GM12878 (cell line): ENCODE measurements at regions not wholly inside any gene's neighbourhood (a gene's known extent, or its start where the extent isn't known, plus 50 kb on each side); places are given as distances from the start of the nearest gene placed in this dataset.

Source experiments
- ATAC-seq: fragments of 200-7000 bp; cut with Tn5 transposase; 3 replicates; pipeline ENCODE4 v1.9.1; 2020; ENCODE audit warnings: mild to moderate bottlenecking, moderate library complexity
- BruUV-seq: library from RNA; stranded (reverse); fragments of 400-500 nt; replicated peaks from 2 replicates; lab custom pipeline; 2021; lab: Mats Ljungman, UMichigan
- CTCF ChIA-PET: fragments of 300-600 bp; sonication (Branson Sonifier 250); formaldehyde crosslinking; extraction: SDS; loops from one replicate; lab custom pipeline; 2021; ENCODE audit warnings: inconsistent platforms; lab: Yijun Ruan, JAX
- POLR2A ChIA-PET: fragments of 350-600 bp; formaldehyde crosslinking; extraction: SDS; loops from one replicate; lab custom pipeline; 2021; ENCODE audit warnings: inconsistent platforms; lab: Charles Lee
- RAD21 ChIA-PET: fragments of 300-600 bp; sonication (Branson Sonifier 250); formaldehyde crosslinking; loops from one replicate; lab custom pipeline; 2023; ENCODE audit warnings: antibody characterized with exemption; ENCODE audit not compliant: unreplicated experiment; lab: Charles Lee
- SMC1A ChIA-PET: fragments of 300-600 bp; sonication (Branson Sonifier 250); formaldehyde crosslinking; loops from one replicate; lab custom pipeline; 2023; ENCODE audit not compliant: unreplicated experiment, uncharacterized antibody; lab: Charles Lee
- DNase-seq: peaks from one replicate; pipeline ENCODE4 v3.0.0-alpha.2; 2011; ENCODE audit warnings: low read depth, low spot score
- FAIRE-seq: peaks from 3 replicates; lab custom pipeline; 2011; peaks lifted over from hg19 to GRCh38; lab: Jason Lieb, UNC
- H2AFZ ChIP-seq: 2 replicates; pipeline ENCODE4 v1.6.0; 2011; ENCODE audit warnings: low read depth, low read length, control low read depth; ENCODE audit not compliant: control insufficient read depth
- H3K27ac ChIP-seq: 2 replicates; pipeline ENCODE4 v1.5.1; 2011; ENCODE audit warnings: control low read depth; ENCODE audit not compliant: control insufficient read depth, insufficient read depth
- H3K27me3 ChIP-seq, 2 experiments: replicated peaks in 1 of 2; 2 replicates each; pipeline versions ENCODE4 v1.6.0 to v1.6.1; 2011; ENCODE audit warnings: low read length in 1 of 2; ENCODE audit not compliant: control insufficient read depth in 2 of 2, insufficient read depth in 2 of 2
- H3K36me3 ChIP-seq, 2 experiments: 2 replicates each; pipeline ENCODE4 v1.5.1; 2011; ENCODE audit warnings: low read length in 1 of 2; ENCODE audit not compliant: control insufficient read depth in 2 of 2, insufficient read depth in 2 of 2
- H3K4me1 ChIP-seq: 2 replicates; pipeline ENCODE4 v1.6.1; 2011; ENCODE audit warnings: mild to moderate bottlenecking, low read length, moderate library complexity, mixed read lengths; ENCODE audit not compliant: control insufficient read depth, insufficient read depth
- H3K4me2 ChIP-seq: 2 replicates; pipeline ENCODE4 v1.6.0; 2011; ENCODE audit warnings: control low read depth; ENCODE audit not compliant: control insufficient read depth, insufficient read depth
- H3K4me3 ChIP-seq: fragments of 200-600 bp; sonication (generic); 2 replicates; pipeline ENCODE4 v1.5.1; 2016
- H3K79me2 ChIP-seq: 2 replicates; pipeline ENCODE4 v1.6.0; 2011; ENCODE audit warnings: low read length; ENCODE audit not compliant: control insufficient read depth, insufficient read depth
- H3K9ac ChIP-seq: 2 replicates; pipeline ENCODE4 v1.8.0; 2011; ENCODE audit warnings: low read length, control low read depth, mixed read lengths; ENCODE audit not compliant: control insufficient read depth, insufficient read depth
- H3K9me3 ChIP-seq: replicated peaks from 3 replicates; pipeline ENCODE4 v1.5.1; 2011; ENCODE audit warnings: mild to moderate bottlenecking, low read length; ENCODE audit not compliant: control insufficient read depth, insufficient read depth
- H4K20me1 ChIP-seq: 2 replicates; pipeline ENCODE4 v1.6.0; 2011; ENCODE audit not compliant: control insufficient read depth, insufficient read depth
- CBX3 ChIP-seq: fragments of 200-600 bp; sonication (generic); IDR thresholded peaks from 2 replicates; pipeline ENCODE4 v1.6.1; 2016; ENCODE audit warnings: low read depth, borderline replicate concordance
- CTCF ChIP-seq, 3 experiments: IDR thresholded peaks in 2 of 3; conservative IDR thresholded peaks in 1 of 3; 2 replicates each; pipeline ENCODE4 v1.5.1; 2011; ENCODE audit warnings: low read depth in 3 of 3, low read length in 3 of 3, mild to moderate bottlenecking in 3 of 3, control low read depth in 2 of 3, moderate library complexity in 2 of 3, inconsistent platforms in 1 of 3, mixed read lengths in 1 of 3; ENCODE audit not compliant: control insufficient read depth in 2 of 3, insufficient read depth in 1 of 3; ENCODE audit errors: extremely low read depth in 1 of 3
- EZH2 ChIP-seq: IDR thresholded peaks from 2 replicates; pipeline ENCODE4 v1.6.1; 2012; ENCODE audit warnings: low read depth, mild to moderate bottlenecking, control low read depth, inconsistent platforms, low read length, borderline replicate concordance; ENCODE audit not compliant: control insufficient read depth
- GABPA ChIP-seq: IDR thresholded peaks from 2 replicates; pipeline ENCODE4 v1.6.1; 2014; ENCODE audit warnings: antibody characterized with exemption, low read depth, mild to moderate bottlenecking, inconsistent platforms
- SIX5 ChIP-seq: IDR thresholded peaks from 2 replicates; pipeline ENCODE4 v1.6.1; 2011; ENCODE audit warnings: mild to moderate bottlenecking, low read depth, low read length, moderate library complexity; ENCODE audit not compliant: severe bottlenecking
- SMAD1 ChIP-seq: fragments of 450-650 bp; IDR thresholded peaks from 2 replicates; pipeline ENCODE4 v1.6.1; 2018; ENCODE audit warnings: mild to moderate bottlenecking, low read depth; ENCODE audit not compliant: partially characterized antibody
- SMAD5 ChIP-seq: IDR thresholded peaks from 2 replicates; pipeline ENCODE4 v1.6.1; 2016; ENCODE audit warnings: antibody characterized with exemption, low read depth
- ZNF384 ChIP-seq: IDR thresholded peaks from 2 replicates; pipeline ENCODE4 v1.6.1; 2012; ENCODE audit warnings: low read depth, mild to moderate bottlenecking, low read length, improper control_type of control experiment, borderline replicate concordance
- WGBS: methylation state at CpG from one replicate; pipeline ENCODE4 v1.1.6; 2016; ENCODE audit warnings: low lambda C conversion rate; ENCODE audit not compliant: insufficient replicate concordance, insufficient coverage; ENCODE audit errors: missing lambda C conversion rate; 5-methylcytosine and 5-hydroxymethylcytosine counted together
- in situ Hi-C: fragments of 300-500 bp; cut with MboI; formaldehyde crosslinking; loops from 9 replicates; pipeline ENCODE4 v1.14.3; 2018; ENCODE audit warnings: mixed read lengths
- intact Hi-C: fragments of 100-400 bp; cut with micrococcal nuclease; formaldehyde crosslinking; loops from one replicate; pipeline ENCODE4 v1.14.2; 2022; ENCODE audit not compliant: unreplicated experiment

- intact Hi-C loops (no loop called here), in situ Hi-C loops (no loop called here)
- Histone ChIP-seq H3K9ac (no peak overlapping the region), H3K4me2 (no peak overlapping the region), H3K79me2 (no peaks in the 10 kb centered on the region), H2AFZ (no peak overlapping the region), H3K27ac (no peak overlapping the region), H4K20me1 (no peaks in the 10 kb centered on the region), H3K27me3 (no peaks in the 10 kb centered on the region), H3K9me3 (no peaks in the 10 kb centered on the region), H3K4me3 (no peak overlapping the region), H3K4me1 (no peaks in the 10 kb centered on the region), H3K36me3 (no peaks in the 10 kb centered on the region)
- ChIA-PET RAD21 (no interaction called here), POLR2A (no interaction called here), CTCF (no interaction called here), SMC1A (interaction anchor here (0.9 kb wide), 1 partner anchor 23 kb away, joined by 3 read pairs; no protein-coding TSS in a partner anchor)
- no peak for DNase-seq
- ATAC-seq, result no peak
- WGBS, result 25% methylated on average over 6 of the region's 6 CpGs
- FAIRE-seq, result no peak
- no TSS peak for BruUV-seq
- TF ChIP-seq ZNF384 (no peak), CBX3 (no peak), CTCF (IDR thresholded peaks at IDR 0.05 in 2 of 3, conservative IDR thresholded peaks at IDR 0.05 in 1 of 3; ENCODE audit: control insufficient read depth in 2 of 3, extremely low read depth in 1 of 3, insufficient read depth in 1 of 3, low read depth in 3 of 3, low read length in 3 of 3) (no peak), EZH2 (no peak), SMAD5 (no peak), SIX5 (no peak), GABPA (no peak), SMAD1 (no peak)
These were observed 112.7 kb upstream of the SLC35G4 start for GRCh38 chr18:11496526-11497172.
